ENCODE measurements at regions not wholly inside any gene's neighbourhood (a gene's known extent, or its start where the extent isn't known, plus 50 kb on each side); places are given as distances from the start of the nearest gene placed in this dataset.

- DNase-seq (ENCODE audit: low read depth, low spot score): no peak
Observed at GRCh38 chr2:136185981-136186776, 68.2 kb upstream of the CXCR4 start.

DNA sequence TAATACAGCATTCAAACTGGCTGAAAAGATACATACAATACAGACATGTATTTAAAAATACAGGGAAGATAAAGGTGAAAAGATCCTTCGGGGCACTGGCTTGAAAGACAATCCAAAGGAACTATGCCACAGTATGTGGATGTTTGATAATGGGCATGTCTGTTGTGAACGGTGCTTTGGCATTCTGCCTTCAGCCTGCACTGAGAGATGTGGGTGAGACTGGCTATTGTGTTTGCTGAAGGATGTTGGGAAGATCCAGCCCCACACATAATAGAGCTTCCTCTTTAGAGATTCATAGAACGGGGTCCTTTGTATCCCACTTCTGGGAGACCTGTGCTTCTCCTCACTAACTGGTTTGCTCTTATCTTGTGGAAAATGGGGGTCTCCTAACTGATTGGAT is 65.1 kb upstream of the CXCR4 start:
- no peak for DNase-seq (ENCODE audit: low read depth, low spot score)

- DNase-seq (ENCODE audit: low read depth, low spot score): no peak
Observed at GRCh38 chr2:136182315-136182714, 64.4 kb upstream of the CXCR4 start.

DNA sequence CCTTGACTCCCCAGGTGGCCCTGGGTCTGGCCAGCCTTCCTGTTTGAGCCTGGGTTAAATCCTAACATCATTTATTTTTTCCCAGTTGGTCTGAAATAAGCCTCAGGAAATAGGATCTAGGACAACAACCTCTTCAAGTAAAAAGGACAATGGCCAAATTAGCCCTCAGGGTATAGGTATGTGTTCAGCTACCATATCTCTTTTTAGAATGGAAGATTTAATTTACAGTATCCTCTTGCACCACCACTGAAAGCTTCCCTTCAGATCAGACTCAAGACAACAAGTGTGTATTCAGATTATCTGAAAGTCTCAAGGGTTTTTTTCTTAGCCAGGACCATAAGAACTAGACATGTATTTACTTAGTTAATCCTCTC is 61.6 kb upstream of the CXCR4 start:
- DNase-seq (ENCODE audit: low read depth, low spot score): no peak

DNA sequence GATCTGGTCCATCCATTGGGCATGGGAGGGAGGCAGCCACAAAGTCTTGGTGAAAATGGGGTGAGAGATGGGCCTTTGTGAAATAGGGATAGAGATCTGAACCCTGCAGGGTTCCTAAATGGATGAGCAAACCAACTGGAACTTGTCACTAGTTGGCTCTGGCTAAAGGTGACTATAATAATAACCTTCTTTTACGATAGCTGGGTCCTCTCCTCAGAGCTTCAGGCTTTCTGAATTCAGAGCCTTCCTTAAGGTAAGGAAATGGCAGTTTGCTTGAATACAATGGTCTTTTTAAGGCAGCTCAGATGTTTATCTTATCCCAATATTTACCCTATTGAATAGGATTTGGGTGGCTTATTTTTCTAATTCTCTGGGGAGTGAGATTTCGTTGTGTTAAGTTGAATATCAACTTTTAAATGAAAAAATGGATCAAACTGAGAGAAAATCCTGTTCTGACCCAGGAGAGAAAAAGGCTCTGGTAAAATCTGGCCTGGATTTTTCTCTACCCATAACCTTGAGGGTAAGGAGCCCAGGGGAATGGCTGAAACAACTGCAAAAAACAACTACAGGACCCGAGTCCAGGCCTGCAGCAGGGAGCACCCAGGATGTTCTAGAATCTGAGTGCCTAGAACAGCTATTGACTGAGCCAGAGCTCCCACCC is 61.1 kb upstream of the CXCR4 start:
- no peak for DNase-seq (ENCODE audit: low read depth, low spot score)

DNA sequence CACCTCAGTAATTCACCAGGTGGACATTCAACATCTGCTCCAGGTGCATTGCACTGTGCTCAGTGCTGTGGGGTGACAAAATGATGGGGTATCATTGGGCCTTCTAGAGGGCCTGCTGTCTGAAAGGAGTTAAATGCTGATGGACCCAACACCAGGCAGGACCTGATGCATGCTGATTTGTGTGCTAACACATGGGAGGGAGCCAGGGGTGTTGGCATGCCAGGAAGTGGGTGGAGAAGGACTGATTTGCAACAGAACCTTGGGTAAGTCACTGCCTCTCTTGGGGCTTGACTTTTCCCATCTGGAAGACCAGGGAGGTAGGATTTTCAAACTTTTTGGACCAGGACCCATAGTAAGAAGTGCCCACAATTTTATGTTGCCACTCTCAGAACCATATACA is 57.9 kb upstream of the CXCR4 start:
- no peak for DNase-seq (ENCODE audit: low read depth, low spot score)

DNA sequence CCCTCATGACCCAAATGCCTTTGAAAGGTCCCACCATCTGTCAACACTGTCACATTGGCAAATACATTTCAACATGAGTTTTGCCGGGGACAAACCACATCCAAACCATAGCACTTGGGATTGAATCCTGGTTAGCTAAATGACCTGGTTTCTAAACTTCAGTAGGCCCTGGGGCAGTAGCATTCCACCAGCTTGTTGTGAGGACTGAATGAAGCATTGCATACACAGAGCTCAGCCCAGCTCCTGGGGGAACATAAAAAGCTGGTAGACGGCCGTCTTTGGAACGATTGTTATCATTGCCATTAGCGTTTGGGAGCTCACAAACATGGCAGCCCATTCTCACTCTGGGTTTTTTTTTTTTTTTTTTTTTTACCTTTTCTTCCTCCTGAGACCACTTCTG is 57.5 kb upstream of the CXCR4 start:
- DNase-seq (ENCODE audit: low read depth, low spot score): no peak

DNA sequence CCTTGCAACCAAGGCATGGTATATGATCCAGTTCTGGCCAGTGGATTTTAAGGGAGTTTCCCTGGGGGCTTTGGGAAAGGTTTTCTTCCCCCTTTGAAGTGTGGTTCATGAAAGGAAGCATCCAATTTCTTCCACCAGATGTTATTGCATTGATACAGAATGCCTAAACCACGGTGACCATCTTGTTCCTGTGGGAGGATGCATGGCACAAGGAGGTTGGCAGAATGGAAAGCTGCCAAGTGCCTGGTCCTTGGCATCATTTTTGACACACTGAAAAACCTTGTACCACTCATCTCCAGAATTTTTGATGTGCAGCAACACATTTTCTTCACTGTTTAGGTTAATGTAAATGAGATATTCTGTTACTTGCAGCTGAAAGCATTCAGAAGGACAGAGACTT is 55.2 kb upstream of the CXCR4 start:
- DNase-seq (ENCODE audit: low read depth, low spot score): no peak

- no peak for DNase-seq (ENCODE audit: low read depth, low spot score)
Observed at GRCh38 chr2:136171223-136171622, 53.3 kb upstream of the CXCR4 start.

GRCh38 chr2:136168720-136169119 is 50.8 kb upstream of the CXCR4 start:
- no peak for DNase-seq (ENCODE audit: low read depth, low spot score)

GRCh38 chr2:136167721-136168475 is 49.9 kb upstream of the CXCR4 start:
- no peak for DNase-seq (ENCODE audit: low read depth, low spot score)

Data from brain pericyte (primary cell).